ENCODE measurements at regions not wholly inside any gene's neighbourhood (a gene's known extent, or its start where the extent isn't known, plus 50 kb on each side); places are given as distances from the start of the nearest gene placed in this dataset.

GRCh38 chr18:10248738-10249137 lies 205.7 kb upstream of the APCDD1 start:
- TF ChIP-seq CTCF (IDR thresholded peaks at IDR 0.05; ENCODE audit: low read length) (no peak), EZH2phosphoT487 (IDR thresholded peaks at IDR 0.05; ENCODE audit: low read length) (no peak), EZH2 (optimal IDR thresholded peaks at IDR 0.05; ENCODE audit: low read depth, low read length) (no peak)

Measured in MM.1S (cell line).